Activated CD8-positive, alpha-beta memory T cell treated with anti-CD3 and anti-CD28 coated beads, Interleukin-2, amount 10 ng/mL, durations not matched to agents 7 days and 5 days (primary cell): ENCODE measurements at regions not wholly inside any gene's neighbourhood (a gene's known extent, or its start where the extent isn't known, plus 50 kb on each side); places are given as distances from the start of the nearest gene placed in this dataset.

Experiments used
- ATAC-seq: fragments of 150-1000 bp; cut with Tn5 transposase; one replicate; pipeline ENCODE4 v1.10.0; 2021; ENCODE audit warnings: moderate library complexity
- CTCF ChIA-PET: fragments of 350-600 bp; sonication (Branson Sonifier 250); formaldehyde crosslinking; loops from one replicate; lab custom pipeline; 2021; ENCODE audit warnings: antibody characterized with exemption; lab: Charles Lee
- DNase-seq: peaks from one replicate; pipeline ENCODE4 v3.0.0-alpha.2; 2020
- H3K27ac Mint-ChIP-seq: one replicate; pipeline ENCODE4 v1.8.0; 2021; ENCODE audit warnings: mild to moderate bottlenecking, mixed read lengths
- H3K27me3 Mint-ChIP-seq: one replicate; pipeline ENCODE4 v1.8.0; 2021; ENCODE audit warnings: mixed read lengths
- H3K36me3 Mint-ChIP-seq: one replicate; pipeline ENCODE4 v1.8.0; 2021; ENCODE audit warnings: mild to moderate bottlenecking, mixed read lengths
- H3K4me1 Mint-ChIP-seq: one replicate; pipeline ENCODE4 v1.8.0; 2021; ENCODE audit warnings: mixed read lengths
- H3K4me3 Mint-ChIP-seq: one replicate; pipeline ENCODE4 v1.8.0; 2021; ENCODE audit warnings: mild to moderate bottlenecking, moderate library complexity, mixed read lengths
- H3K9me3 Mint-ChIP-seq: one replicate; pipeline ENCODE4 v1.8.0; 2022; ENCODE audit warnings: low read depth, mixed read lengths

- H3K27ac Mint-ChIP-seq = no peak overlapping the region
- peaks cover 4% of the 10 kb centered on the region for H3K27me3 Mint-ChIP-seq
- no peak for DNase-seq
- no peak overlapping the region for H3K4me3 Mint-ChIP-seq
- no peaks in the 10 kb centered on the region for H3K36me3 Mint-ChIP-seq
- H3K4me1 Mint-ChIP-seq = no peaks in the 10 kb centered on the region
- ATAC-seq = no peak
- CTCF ChIA-PET = no interaction called here
- no peaks in the 10 kb centered on the region for H3K9me3 Mint-ChIP-seq
Measured at GRCh38 chr20:52921340-52921739, 50.8 kb upstream of the TSHZ2 start.

- CTCF ChIA-PET = no interaction called here
- Mint-ChIP-seq H3K9me3 (peaks cover 3% of the 10 kb centered on the region), H3K36me3 (no peaks in the 10 kb centered on the region), H3K27ac (no peak overlapping the region), H3K4me3 (no peak overlapping the region), H3K27me3 (no peaks in the 10 kb centered on the region), H3K4me1 (no peaks in the 10 kb centered on the region)
- DNase-seq (no peak), ATAC-seq (no peak)
Measured at GRCh38 chr20:52918311-52918710, 53.8 kb upstream of the TSHZ2 start.

- no peaks in the 10 kb centered on the region for H3K27me3 Mint-ChIP-seq
- peaks cover 3% of the 10 kb centered on the region for H3K9me3 Mint-ChIP-seq
- ATAC-seq (no peak), DNase-seq (no peak)
- H3K4me3 Mint-ChIP-seq = no peak overlapping the region
- H3K36me3 Mint-ChIP-seq = no peaks in the 10 kb centered on the region
- CTCF ChIA-PET = no interaction called here
- no peak overlapping the region for H3K27ac Mint-ChIP-seq
- no peaks in the 10 kb centered on the region for H3K4me1 Mint-ChIP-seq
Measured at GRCh38 chr20:52915564-52915963, 56.6 kb upstream of the TSHZ2 start.

GRCh38 chr20:52914870-52915269 is 57.3 kb upstream of the TSHZ2 start:
- Mint-ChIP-seq H3K27ac (no peak overlapping the region), H3K27me3 (no peaks in the 10 kb centered on the region), H3K36me3 (no peaks in the 10 kb centered on the region), H3K4me3 (no peak overlapping the region), H3K9me3 (peaks cover 3% of the 10 kb centered on the region), H3K4me1 (no peaks in the 10 kb centered on the region)
- CTCF ChIA-PET = no interaction called here
- ATAC-seq (no peak), DNase-seq (no peak)

- DNase-seq (no peak), ATAC-seq (no peak)
- Mint-ChIP-seq H3K27me3 (no peaks in the 10 kb centered on the region), H3K9me3 (peaks cover 3% of the 10 kb centered on the region), H3K36me3 (no peaks in the 10 kb centered on the region), H3K4me1 (no peaks in the 10 kb centered on the region), H3K27ac (no peak overlapping the region), H3K4me3 (no peak overlapping the region)
- CTCF ChIA-PET = no interaction called here
Measured at GRCh38 chr20:52913650-52914387, 58.3 kb upstream of the TSHZ2 start.

GRCh38 chr20:52905241-52905994 is 66.7 kb upstream of the TSHZ2 start:
- H3K27me3 Mint-ChIP-seq = peaks cover 3% of the 10 kb centered on the region
- no peaks in the 10 kb centered on the region for H3K9me3 Mint-ChIP-seq
- CTCF ChIA-PET = no interaction called here
- no peaks in the 10 kb centered on the region for H3K4me1 Mint-ChIP-seq
- H3K36me3 Mint-ChIP-seq = no peaks in the 10 kb centered on the region
- DNase-seq = no peak
- ATAC-seq = no peak
- H3K27ac Mint-ChIP-seq = no peak overlapping the region
- no peak overlapping the region for H3K4me3 Mint-ChIP-seq

GRCh38 chr20:52904837-52905236 is 67.3 kb upstream of the TSHZ2 start:
- ATAC-seq = no peak
- no peak for DNase-seq
- Mint-ChIP-seq H3K36me3 (no peaks in the 10 kb centered on the region), H3K4me3 (no peak overlapping the region), H3K9me3 (no peaks in the 10 kb centered on the region), H3K27me3 (peaks cover 3% of the 10 kb centered on the region), H3K4me1 (no peaks in the 10 kb centered on the region), H3K27ac (no peak overlapping the region)
- CTCF ChIA-PET = no interaction called here

GRCh38 chr20:52899041-52899608 is 73.0 kb upstream of the TSHZ2 start:
- Mint-ChIP-seq H3K9me3 (no peaks in the 10 kb centered on the region), H3K36me3 (no peaks in the 10 kb centered on the region), H3K4me3 (no peak overlapping the region), H3K27me3 (peaks cover 7% of the 10 kb centered on the region), H3K27ac (no peak overlapping the region), H3K4me1 (peaks cover 5% of the 10 kb centered on the region)
- ATAC-seq (no peak), DNase-seq (no peak)
- CTCF ChIA-PET = no interaction called here

- peaks cover 5% of the 10 kb centered on the region for H3K4me1 Mint-ChIP-seq
- no peak for ATAC-seq
- H3K27ac Mint-ChIP-seq = no peak overlapping the region
- H3K36me3 Mint-ChIP-seq = no peaks in the 10 kb centered on the region
- H3K9me3 Mint-ChIP-seq = no peaks in the 10 kb centered on the region
- peaks cover 9% of the 10 kb centered on the region for H3K27me3 Mint-ChIP-seq
- no peak for DNase-seq
- H3K4me3 Mint-ChIP-seq = no peak overlapping the region
- CTCF ChIA-PET = no interaction called here
Measured at GRCh38 chr20:52896348-52896747, 75.8 kb upstream of the TSHZ2 start.

- H3K27ac Mint-ChIP-seq = no peak overlapping the region
Measured at GRCh38 chr20:52895701-52896100, 76.5 kb upstream of the TSHZ2 start.

GRCh38 chr20:52895235-52895634 is 76.9 kb upstream of the TSHZ2 start:
- Mint-ChIP-seq H3K4me3 (no peak overlapping the region), H3K4me1 (peaks cover 5% of the 10 kb centered on the region), H3K27me3 (peaks cover 9% of the 10 kb centered on the region), H3K27ac (no peak overlapping the region), H3K36me3 (no peaks in the 10 kb centered on the region), H3K9me3 (no peaks in the 10 kb centered on the region)
- DNase-seq (no peak), ATAC-seq (no peak)
- CTCF ChIA-PET = no interaction called here

More at GRCh38 chr20:52895701-52896100, 76.5 kb upstream of the TSHZ2 start:
- no peaks in the 10 kb centered on the region for H3K9me3 Mint-ChIP-seq
- no peak for DNase-seq
- H3K27me3 Mint-ChIP-seq = peaks cover 9% of the 10 kb centered on the region
- H3K4me3 Mint-ChIP-seq = no peak overlapping the region
- CTCF ChIA-PET = no interaction called here
- no peaks in the 10 kb centered on the region for H3K36me3 Mint-ChIP-seq
- no peak for ATAC-seq
- H3K4me1 Mint-ChIP-seq = peaks cover 5% of the 10 kb centered on the region

- peaks cover 7% of the 10 kb centered on the region for H3K27me3 Mint-ChIP-seq
- DNase-seq (no peak), ATAC-seq (no peak)
- no peaks in the 10 kb centered on the region for H3K9me3 Mint-ChIP-seq
- no peaks in the 10 kb centered on the region for H3K36me3 Mint-ChIP-seq
- no peak overlapping the region for H3K27ac Mint-ChIP-seq
- CTCF ChIA-PET = no interaction called here
- H3K4me1 Mint-ChIP-seq = peaks cover 5% of the 10 kb centered on the region
- H3K4me3 Mint-ChIP-seq = no peak overlapping the region
Measured at GRCh38 chr20:52893498-52893897, 78.7 kb upstream of the TSHZ2 start.

GRCh38 chr20:52892023-52892422 is 80.1 kb upstream of the TSHZ2 start:
- H3K27me3 Mint-ChIP-seq = peaks cover 7% of the 10 kb centered on the region
- no peaks in the 10 kb centered on the region for H3K36me3 Mint-ChIP-seq
- H3K9me3 Mint-ChIP-seq = no peaks in the 10 kb centered on the region
- ATAC-seq (no peak), DNase-seq (no peak)
- H3K4me1 Mint-ChIP-seq = peaks cover 5% of the 10 kb centered on the region
- no peak overlapping the region for H3K27ac Mint-ChIP-seq
- CTCF ChIA-PET = no interaction called here
- H3K4me3 Mint-ChIP-seq = no peak overlapping the region

- DNase-seq (no peak), ATAC-seq (no peak)
- H3K4me3 Mint-ChIP-seq = no peak overlapping the region
- peaks cover 6% of the 10 kb centered on the region for H3K27me3 Mint-ChIP-seq
- H3K36me3 Mint-ChIP-seq = no peaks in the 10 kb centered on the region
- no peak overlapping the region for H3K27ac Mint-ChIP-seq
- no peaks in the 10 kb centered on the region for H3K9me3 Mint-ChIP-seq
- no peaks in the 10 kb centered on the region for H3K4me1 Mint-ChIP-seq
- CTCF ChIA-PET = no interaction called here
Measured at GRCh38 chr20:52890130-52890529, 82.0 kb upstream of the TSHZ2 start.
